ENCODE measurements at regions not wholly inside any gene's neighbourhood (a gene's known extent, or its start where the extent isn't known, plus 50 kb on each side); places are given as distances from the start of the nearest gene placed in this dataset.
"Not testable (repeated sequence)": the region's sequence is repeated elsewhere in the genome, so short reads cannot be mapped to it uniquely, and the experiment has no call there.

GRCh38 chr9:129423755-129424154 lies 197.1 kb downstream of the C9orf50 start:
- H4K20me1 ChIP-seq (ENCODE audit: insufficient read depth); BruUV-seq (replicated peaks); RAD21 ChIA-PET (ENCODE audit: low non-redundant PET in 1 of 2, low total read pairs in 2 of 2, uncharacterized antibody in 2 of 2, unreplicated experiment in 2 of 2); H3K4me3 ChIP-seq (replicated peaks in 1 of 2; ENCODE audit: low read depth in 1 of 2, low read length in 2 of 2); DNase-seq (ENCODE audit: low read depth, low spot score); H2AFZ ChIP-seq (ENCODE audit: low read depth, low read length, poor library complexity, severe bottlenecking); H3K36me3 ChIP-seq (ENCODE audit: control insufficient read depth in 1 of 2, insufficient read depth in 2 of 2, low read length in 2 of 2); H3K27ac ChIP-seq (ENCODE audit: low read depth, low read length); H3K79me2 ChIP-seq (ENCODE audit: insufficient read depth, low read length); CTCF ChIA-PET; ATAC-seq; H3K27me3 ChIP-seq (ENCODE audit: insufficient read depth, low read length); H3K9me2 ChIP-seq (ENCODE audit: insufficient read depth); POLR2A ChIA-PET; H3K9me3 ChIP-seq (ENCODE audit: control insufficient read depth in 1 of 2, insufficient read depth in 1 of 2, low read depth in 1 of 2, low read length in 2 of 2); intact Hi-C loops (cut with micrococcal nuclease); H3K4me2 ChIP-seq (ENCODE audit: low read length); H3K9ac ChIP-seq (ENCODE audit: low read length): not testable (repeated sequence)
- H3K4me1 ChIP-seq (ENCODE audit: control insufficient read depth in 1 of 2, insufficient read depth in 2 of 2, low read length in 2 of 2) = peaks cover 7 to 23% of the 10 kb centered on the region in 2 experiments; a peak in 3 of 4 replicates

GRCh38 chr9:129423216-129423615 lies 197.7 kb downstream of the C9orf50 start:
- ChIA-PET RAD21 (ENCODE audit: low non-redundant PET in 1 of 2, low total read pairs in 2 of 2, uncharacterized antibody in 2 of 2, unreplicated experiment in 2 of 2) (no interaction called here), CTCF (no interaction called here), POLR2A (no interaction called here)
- Histone ChIP-seq H3K4me1 (ENCODE audit: control insufficient read depth in 1 of 2, insufficient read depth in 2 of 2, low read length in 2 of 2) (peaks cover 11 to 28% of the 10 kb centered on the region in 2 experiments; a peak in 3 of 4 replicates), H4K20me1 (ENCODE audit: insufficient read depth) (no peaks in the 10 kb centered on the region), H3K27me3 (ENCODE audit: insufficient read depth, low read length) (no peaks in the 10 kb centered on the region), H3K9ac (ENCODE audit: low read length) (no peak overlapping the region), H2AFZ (ENCODE audit: low read depth, low read length, poor library complexity, severe bottlenecking) (no peak overlapping the region), H3K36me3 (ENCODE audit: control insufficient read depth in 1 of 2, insufficient read depth in 2 of 2, low read length in 2 of 2) (no peaks in the 10 kb centered on the region), H3K4me2 (ENCODE audit: low read length) (no peak overlapping the region), H3K4me3 (replicated peaks in 1 of 2; ENCODE audit: low read depth in 1 of 2, low read length in 2 of 2) (no peak overlapping the region), H3K9me3 (ENCODE audit: control insufficient read depth in 1 of 2, insufficient read depth in 1 of 2, low read depth in 1 of 2, low read length in 2 of 2) (no peaks in the 10 kb centered on the region), H3K27ac (ENCODE audit: low read depth, low read length) (no peak overlapping the region), H3K9me2 (ENCODE audit: insufficient read depth) (no peaks in the 10 kb centered on the region), H3K79me2 (ENCODE audit: insufficient read depth, low read length) (no peaks in the 10 kb centered on the region)
- no peak for TF ChIP-seq EGR1 (IDR thresholded peaks at IDR 0.05; ENCODE audit: low read depth)
- no peak for TF ChIP-seq ZBTB33 (IDR thresholded peaks at IDR 0.05; ENCODE audit: extremely low read depth, insufficient replicate concordance, low read length)
- no peak for TF ChIP-seq EZH2phosphoT487 (IDR thresholded peaks at IDR 0.05; ENCODE audit: borderline replicate concordance)
- TF ChIP-seq FOSL1 (IDR thresholded peaks at IDR 0.05; ENCODE audit: low read depth) = no peak
- TF ChIP-seq SP1 (IDR thresholded peaks at IDR 0.05; ENCODE audit: low read depth) = no peak
- TF ChIP-seq POLR2A (IDR thresholded peaks at IDR 0.05; ENCODE audit: borderline replicate concordance, extremely low read depth, insufficient read depth, insufficient read length) = no peak
- no peak for TF ChIP-seq POLR2AphosphoS5 (IDR thresholded peaks at IDR 0.05; ENCODE audit: low read depth, low read length)
- TF ChIP-seq CEBPB (IDR thresholded peaks at IDR 0.05; ENCODE audit: low read depth) = no peak
- no peak for TF ChIP-seq MAX (IDR thresholded peaks at IDR 0.05)
- TF ChIP-seq ELF1 (IDR thresholded peaks at IDR 0.05; ENCODE audit: borderline replicate concordance, low read depth) = no peak
- TF ChIP-seq CTCF (IDR thresholded peaks at IDR 0.05 in 2 of 3, conservative IDR thresholded peaks at IDR 0.05 in 1 of 3; ENCODE audit: borderline replicate concordance in 1 of 3, insufficient read depth in 1 of 3, low read depth in 2 of 3, low read length in 2 of 3) = no peak
- no peak for TF ChIP-seq JUND (IDR thresholded peaks at IDR 0.05)
- no peak for TF ChIP-seq ZFX (IDR thresholded peaks at IDR 0.05)
- no peak for ATAC-seq
- intact Hi-C loops (cut with micrococcal nuclease) = no loop called here
- no peak for DNase-seq (ENCODE audit: low read depth, low spot score)
- no TSS peak for BruUV-seq (replicated peaks)
